ENCODE measurements at regions not wholly inside any gene's neighbourhood (a gene's known extent, or its start where the extent isn't known, plus 50 kb on each side); places are given as distances from the start of the nearest gene placed in this dataset.

DNA sequence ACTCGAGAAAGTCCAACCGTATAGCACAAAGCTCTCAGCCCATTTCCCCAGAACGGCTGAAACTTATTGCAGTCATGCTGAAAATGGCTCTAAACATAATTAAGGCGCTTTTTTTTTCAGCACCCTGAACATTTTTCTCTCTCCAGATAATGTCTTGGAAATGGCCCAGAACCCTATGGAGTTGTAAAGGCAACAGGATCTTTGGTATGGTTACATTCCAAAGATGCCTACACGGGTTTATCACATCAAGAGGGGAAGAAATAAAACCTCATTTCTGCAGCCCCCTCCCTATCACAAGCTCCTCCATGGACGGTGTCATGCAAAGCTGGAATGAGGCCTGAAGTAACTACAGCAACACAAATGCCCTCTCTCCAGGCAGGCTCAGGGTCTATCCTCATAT lies 126.4 kb upstream of the GALNT2 start:
- H3K4me3 ChIP-seq (ENCODE audit: low read depth, low read length): no peak overlapping the region
- H2AFZ ChIP-seq: no peak overlapping the region
- no peaks in the 10 kb centered on the region for H3K4me1 ChIP-seq
- H3K4me2 ChIP-seq (ENCODE audit: low read length): no peak overlapping the region
- no peak overlapping the region for H3K27ac ChIP-seq
- H3K36me3 ChIP-seq (ENCODE audit: control insufficient read depth, insufficient read depth, low read length): no peaks in the 10 kb centered on the region
- no peaks in the 10 kb centered on the region for H3K27me3 ChIP-seq (ENCODE audit: control insufficient read depth, insufficient read depth, low read length)
- no peaks in the 10 kb centered on the region for H3K9me3 ChIP-seq (ENCODE audit: control insufficient read depth, low read length)
- H3K9ac ChIP-seq: no peak overlapping the region
- TF ChIP-seq, protein P1, sequence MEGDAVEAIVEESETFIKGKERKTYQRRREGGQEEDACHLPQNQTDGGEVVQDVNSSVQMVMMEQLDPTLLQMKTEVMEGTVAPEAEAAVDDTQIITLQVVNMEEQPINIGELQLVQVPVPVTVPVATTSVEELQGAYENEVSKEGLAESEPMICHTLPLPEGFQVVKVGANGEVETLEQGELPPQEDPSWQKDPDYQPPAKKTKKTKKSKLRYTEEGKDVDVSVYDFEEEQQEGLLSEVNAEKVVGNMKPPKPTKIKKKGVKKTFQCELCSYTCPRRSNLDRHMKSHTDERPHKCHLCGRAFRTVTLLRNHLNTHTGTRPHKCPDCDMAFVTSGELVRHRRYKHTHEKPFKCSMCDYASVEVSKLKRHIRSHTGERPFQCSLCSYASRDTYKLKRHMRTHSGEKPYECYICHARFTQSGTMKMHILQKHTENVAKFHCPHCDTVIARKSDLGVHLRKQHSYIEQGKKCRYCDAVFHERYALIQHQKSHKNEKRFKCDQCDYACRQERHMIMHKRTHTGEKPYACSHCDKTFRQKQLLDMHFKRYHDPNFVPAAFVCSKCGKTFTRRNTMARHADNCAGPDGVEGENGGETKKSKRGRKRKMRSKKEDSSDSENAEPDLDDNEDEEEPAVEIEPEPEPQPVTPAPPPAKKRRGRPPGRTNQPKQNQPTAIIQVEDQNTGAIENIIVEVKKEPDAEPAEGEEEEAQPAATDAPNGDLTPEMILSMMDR (IDR thresholded peaks at IDR 0.05): no peak
- H3K79me2 ChIP-seq: no peaks in the 10 kb centered on the region

DNA sequence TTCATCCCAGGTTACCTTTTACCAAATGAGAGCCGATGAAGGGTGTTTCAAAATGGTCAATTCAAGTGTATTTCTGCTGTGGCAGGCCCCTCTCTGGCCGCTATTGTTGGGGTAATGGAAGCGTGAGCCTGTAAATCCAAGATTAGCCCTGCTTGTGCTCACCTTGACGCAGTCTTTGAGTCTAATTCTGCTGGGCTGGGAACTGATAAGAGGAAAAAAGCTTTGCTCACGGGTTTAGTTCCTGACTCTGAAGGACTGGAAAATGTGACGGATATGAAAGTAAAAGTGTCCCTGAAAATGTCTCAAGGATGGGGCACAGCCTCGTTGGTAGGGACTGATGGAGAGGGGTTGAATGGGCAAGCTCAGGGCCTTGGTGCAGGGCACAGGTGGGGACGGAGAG lies 125.9 kb upstream of the GALNT2 start:
- Histone ChIP-seq H3K4me3 (ENCODE audit: low read depth, low read length) (no peak overlapping the region), H3K36me3 (ENCODE audit: control insufficient read depth, insufficient read depth, low read length) (no peaks in the 10 kb centered on the region), H3K9ac (no peak overlapping the region), H3K4me1 (no peaks in the 10 kb centered on the region), H2AFZ (no peak overlapping the region), H3K27me3 (ENCODE audit: control insufficient read depth, insufficient read depth, low read length) (no peaks in the 10 kb centered on the region), H3K79me2 (no peaks in the 10 kb centered on the region), H3K4me2 (ENCODE audit: low read length) (no peak overlapping the region), H3K9me3 (ENCODE audit: control insufficient read depth, low read length) (no peaks in the 10 kb centered on the region), H3K27ac (no peak overlapping the region)
- TF ChIP-seq, protein P1 (IDR thresholded peaks at IDR 0.05): no peak

DNA sequence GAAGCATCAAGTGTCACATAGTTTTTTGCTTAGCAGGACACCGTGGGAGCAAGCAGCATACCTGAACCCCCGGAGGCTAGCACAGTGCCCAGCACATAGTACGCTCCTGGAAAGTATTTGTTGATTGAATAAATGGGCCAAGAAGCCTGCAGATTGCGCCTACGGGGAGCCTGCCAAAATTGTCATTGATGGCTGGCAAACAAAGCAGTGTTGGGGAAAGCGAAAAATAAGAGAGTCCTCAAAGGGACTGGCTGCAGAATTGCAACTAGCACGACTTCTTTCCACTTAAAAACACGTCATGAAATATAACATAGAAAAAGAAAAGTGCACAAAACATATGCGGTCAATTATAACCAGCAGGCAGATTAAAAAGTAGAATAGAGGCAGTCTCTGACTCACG lies 125.2 kb upstream of the GALNT2 start:
- Histone ChIP-seq H3K4me3 (ENCODE audit: low read depth, low read length) (no peak overlapping the region), H3K79me2 (no peaks in the 10 kb centered on the region), H3K4me2 (ENCODE audit: low read length) (no peak overlapping the region), H3K27ac (no peak overlapping the region), H3K9me3 (ENCODE audit: control insufficient read depth, low read length) (no peaks in the 10 kb centered on the region), H3K4me1 (no peaks in the 10 kb centered on the region), H3K27me3 (ENCODE audit: control insufficient read depth, insufficient read depth, low read length) (no peaks in the 10 kb centered on the region), H3K36me3 (ENCODE audit: control insufficient read depth, insufficient read depth, low read length) (no peaks in the 10 kb centered on the region), H2AFZ (no peak overlapping the region), H3K9ac (no peak overlapping the region)
- TF ChIP-seq, protein P1 (IDR thresholded peaks at IDR 0.05): no peak

DNA sequence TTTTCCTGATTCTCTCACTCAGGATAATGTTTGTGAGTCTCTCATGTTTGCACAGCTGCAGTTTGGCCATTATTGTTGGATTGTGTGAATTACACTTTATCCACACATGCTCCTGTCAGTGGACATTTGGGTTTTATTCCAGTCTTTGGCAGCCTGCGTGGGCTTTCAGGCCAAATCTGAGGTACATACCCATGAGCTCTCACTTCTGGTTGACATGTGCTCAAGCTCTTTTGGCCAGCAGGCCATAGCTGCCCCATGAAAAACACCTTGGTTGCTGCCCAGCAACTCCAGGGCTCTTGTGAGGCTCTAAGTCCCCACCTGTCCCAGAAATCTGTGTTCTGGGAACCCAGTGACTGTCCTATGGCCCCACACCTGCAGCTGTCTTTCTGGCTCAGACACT lies 124.5 kb upstream of the GALNT2 start:
- H3K4me1 ChIP-seq: no peaks in the 10 kb centered on the region
- no peaks in the 10 kb centered on the region for H3K27me3 ChIP-seq (ENCODE audit: control insufficient read depth, insufficient read depth, low read length)
- TF ChIP-seq, protein P1 (IDR thresholded peaks at IDR 0.05): no peak
- H3K79me2 ChIP-seq: no peaks in the 10 kb centered on the region
- H3K9me3 ChIP-seq (ENCODE audit: control insufficient read depth, low read length): no peaks in the 10 kb centered on the region
- no peak overlapping the region for H3K27ac ChIP-seq
- no peak overlapping the region for H2AFZ ChIP-seq
- no peak overlapping the region for H3K4me3 ChIP-seq (ENCODE audit: low read depth, low read length)
- no peaks in the 10 kb centered on the region for H3K36me3 ChIP-seq (ENCODE audit: control insufficient read depth, insufficient read depth, low read length)
- H3K4me2 ChIP-seq (ENCODE audit: low read length): no peak overlapping the region
- H3K9ac ChIP-seq: no peak overlapping the region

DNA sequence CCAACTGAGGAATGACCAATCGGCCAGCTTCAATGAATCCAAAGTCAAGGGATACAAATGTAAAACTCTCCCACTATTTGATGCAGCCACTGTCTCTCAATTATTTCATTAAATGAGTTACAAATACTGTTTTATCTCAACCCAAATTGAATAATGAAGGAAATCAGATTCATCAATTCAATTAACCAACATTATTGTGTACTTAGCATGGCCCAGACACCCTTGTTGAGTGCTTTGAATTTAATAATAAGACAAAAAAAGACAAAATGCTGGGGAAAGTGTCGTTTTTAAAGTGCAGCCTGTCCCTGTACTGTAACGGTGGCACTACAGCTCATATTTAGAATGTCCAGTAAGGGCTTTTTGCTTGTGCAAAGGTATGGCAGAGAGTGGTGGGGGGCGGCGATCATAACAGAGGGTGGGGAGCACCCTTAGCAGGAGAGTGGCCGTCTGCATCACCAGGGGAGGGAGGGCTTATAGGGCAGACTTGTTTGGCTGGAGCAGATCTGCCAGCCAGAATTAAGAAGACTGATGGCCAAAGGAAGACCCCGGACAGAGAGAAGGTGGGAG lies 123.8 kb upstream of the GALNT2 start:
- Histone ChIP-seq H2AFZ (no peak overlapping the region), H3K9ac (no peak overlapping the region), H3K9me3 (ENCODE audit: control insufficient read depth, low read length) (no peaks in the 10 kb centered on the region), H3K79me2 (no peaks in the 10 kb centered on the region), H3K27ac (no peak overlapping the region), H3K4me3 (ENCODE audit: low read depth, low read length) (no peak overlapping the region), H3K4me2 (ENCODE audit: low read length) (no peak overlapping the region), H3K27me3 (ENCODE audit: control insufficient read depth, insufficient read depth, low read length) (no peaks in the 10 kb centered on the region), H3K4me1 (no peaks in the 10 kb centered on the region), H3K36me3 (ENCODE audit: control insufficient read depth, insufficient read depth, low read length) (no peaks in the 10 kb centered on the region)
- TF ChIP-seq, protein P1 (IDR thresholded peaks at IDR 0.05): no peak

All from parathyroid adenoma (tissue), 2 donors.